ENCODE measurements at regions not wholly inside any gene's neighbourhood (a gene's known extent, or its start where the extent isn't known, plus 50 kb on each side); places are given as distances from the start of the nearest gene placed in this dataset.
"Not testable (repeated sequence)": the region's sequence is repeated elsewhere in the genome, so short reads cannot be mapped to it uniquely, and the experiment has no call there.

- no peak for DNase-seq (ENCODE audit: low spot score in 2 of 2)
- no peak for FAIRE-seq
Measured at GRCh38 chr7:83832009-83832408, 183.1 kb upstream of the SEMA3E start.

- no peak for FAIRE-seq
- no peak for DNase-seq (ENCODE audit: low spot score in 2 of 2)
Measured at GRCh38 chr7:83827036-83827435, 178.1 kb upstream of the SEMA3E start.

- no peak for FAIRE-seq
- no peak for DNase-seq (ENCODE audit: low spot score in 2 of 2)
Measured at GRCh38 chr7:83824214-83824613, 175.3 kb upstream of the SEMA3E start.

GRCh38 chr7:83821866-83822265 is 172.9 kb upstream of the SEMA3E start:
- no peak for FAIRE-seq
- DNase-seq (ENCODE audit: low spot score in 2 of 2), result no peak

DNA sequence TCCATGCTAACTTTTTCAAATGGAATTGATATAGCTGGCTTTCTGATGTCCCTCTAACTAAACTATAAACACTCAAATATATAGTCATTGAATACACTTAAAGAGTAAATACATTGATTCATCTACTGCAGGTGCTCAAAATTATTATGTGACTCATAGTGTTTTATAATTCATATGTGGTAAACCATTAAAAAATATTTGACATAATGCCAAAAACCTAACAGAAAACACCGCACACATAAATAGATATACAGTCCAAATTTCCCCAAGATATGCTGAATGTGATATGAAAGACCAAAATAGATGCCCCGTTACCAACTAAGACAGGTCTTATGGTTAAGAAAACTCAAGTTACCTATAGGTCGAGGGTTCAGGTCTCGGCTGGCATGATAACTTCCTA is 171.7 kb upstream of the SEMA3E start:
- no peak for DNase-seq (ENCODE audit: low spot score in 2 of 2)
- FAIRE-seq, result no peak

DNA sequence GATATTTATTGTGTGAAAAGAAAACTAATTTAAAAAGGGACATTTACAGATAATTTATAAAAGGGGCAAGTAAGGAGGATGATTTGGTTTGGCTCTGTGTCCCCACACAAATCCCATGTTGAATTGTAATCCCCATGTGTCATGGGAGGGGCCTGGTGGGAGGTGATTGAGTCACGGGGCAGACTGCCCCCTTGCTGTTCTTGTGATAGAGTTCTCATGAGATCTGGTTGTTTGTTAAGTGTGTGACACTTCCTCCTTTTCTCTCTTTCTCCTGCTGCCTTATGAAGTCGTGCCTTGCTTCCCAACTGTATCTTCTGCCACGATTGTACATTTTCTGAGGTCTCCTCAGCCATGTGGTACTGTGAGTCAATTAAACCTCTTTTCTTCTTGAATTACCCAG is 171.0 kb upstream of the SEMA3E start:
- DNase-seq (ENCODE audit: low spot score in 2 of 2) (no peak), FAIRE-seq (no peak)

GRCh38 chr7:83814480-83814879 is 165.5 kb upstream of the SEMA3E start:
- FAIRE-seq, result no peak
- no peak for DNase-seq (ENCODE audit: low spot score in 2 of 2)

GRCh38 chr7:83812563-83812962 is 163.6 kb upstream of the SEMA3E start:
- DNase-seq (ENCODE audit: low spot score in 2 of 2); FAIRE-seq: not testable (repeated sequence)

DNA sequence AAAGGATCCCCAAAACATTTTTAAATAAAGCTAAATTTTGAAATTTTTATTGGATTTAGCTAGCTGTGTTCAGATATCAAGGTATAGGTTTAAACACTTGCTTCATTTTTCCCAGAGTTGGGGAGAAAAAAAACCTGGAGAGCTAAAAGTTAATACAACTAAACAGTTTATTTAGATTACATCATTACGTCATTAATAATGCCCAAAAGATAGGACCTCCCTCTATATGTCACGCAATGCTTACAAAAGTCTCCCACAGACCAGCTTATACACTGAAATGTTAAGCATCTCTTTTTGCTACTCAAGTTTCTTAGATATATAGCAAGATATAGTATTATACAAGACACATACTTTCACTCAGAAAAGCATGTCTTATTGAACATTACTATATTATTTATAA is 160.0 kb upstream of the SEMA3E start:
- FAIRE-seq, result no peak
- DNase-seq (ENCODE audit: low spot score in 2 of 2), result no peak

GRCh38 chr7:83807774-83808173 is 158.8 kb upstream of the SEMA3E start:
- DNase-seq (ENCODE audit: low spot score in 2 of 2), result no peak
- FAIRE-seq, result no peak

DNA sequence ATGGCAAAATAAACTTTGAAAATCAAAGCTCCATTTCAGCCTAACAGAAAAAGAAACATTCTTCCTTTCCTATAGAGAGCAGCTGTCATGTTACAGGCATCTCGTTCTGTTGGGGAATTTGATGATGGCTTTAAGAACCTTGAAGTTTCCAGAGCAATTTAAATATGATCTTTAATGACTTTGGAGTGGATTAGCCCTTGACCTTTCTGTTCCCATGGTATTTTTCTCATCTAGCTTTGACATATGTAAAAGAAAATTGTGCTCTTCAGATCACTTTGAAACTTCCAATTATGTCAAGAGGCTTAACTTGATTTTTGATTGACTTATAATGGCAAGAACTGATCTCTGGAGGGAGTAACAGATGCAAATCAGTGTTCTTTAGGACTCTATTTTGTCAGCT is 157.6 kb upstream of the SEMA3E start:
- no peak for DNase-seq (ENCODE audit: low spot score in 2 of 2)
- FAIRE-seq, result no peak

- FAIRE-seq (no peak), DNase-seq (ENCODE audit: low spot score in 2 of 2) (no peak)
Measured at GRCh38 chr7:83799333-83799732, 150.4 kb upstream of the SEMA3E start.

DNA sequence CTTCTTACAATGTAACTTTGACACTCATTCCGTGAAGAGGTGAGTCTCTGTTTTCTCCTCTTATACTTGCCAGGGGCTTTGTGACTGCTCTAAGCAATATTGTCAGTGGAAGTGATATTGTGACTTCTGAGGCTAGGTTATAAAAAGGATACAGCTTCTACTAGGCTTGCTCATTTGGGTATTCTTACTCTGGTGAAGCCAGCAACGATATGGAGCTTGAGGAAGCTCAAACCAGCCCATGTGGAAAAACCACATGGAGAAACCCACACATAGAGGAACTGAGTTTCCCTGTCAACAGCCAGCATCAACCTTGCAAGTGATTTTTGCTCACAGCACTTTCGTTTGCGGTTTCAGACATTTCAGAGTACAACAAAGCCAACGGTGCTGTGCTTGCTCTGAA is 149.6 kb upstream of the SEMA3E start:
- no peak for FAIRE-seq
- no peak for DNase-seq (ENCODE audit: low spot score in 2 of 2)

DNA sequence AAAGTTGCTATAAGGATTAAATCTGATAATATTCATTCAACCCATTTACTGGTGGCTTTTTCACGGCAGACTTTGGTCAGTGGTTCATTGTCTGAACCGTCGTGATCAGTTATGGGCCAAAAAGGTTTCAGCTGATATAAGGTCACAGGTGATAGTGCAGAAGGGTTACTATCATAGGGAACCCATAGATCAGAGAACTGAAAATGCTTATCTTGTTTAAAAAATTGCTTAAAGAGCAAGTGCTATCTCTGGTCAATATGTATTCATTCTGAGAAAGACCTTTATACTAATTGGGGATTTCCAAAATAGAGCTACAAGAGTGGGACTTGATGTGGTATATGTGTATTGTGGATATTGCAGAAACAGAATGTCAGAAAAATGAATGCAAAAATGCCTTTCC is 147.8 kb upstream of the SEMA3E start:
- FAIRE-seq (no peak), DNase-seq (ENCODE audit: low spot score in 2 of 2) (no peak)

DNA sequence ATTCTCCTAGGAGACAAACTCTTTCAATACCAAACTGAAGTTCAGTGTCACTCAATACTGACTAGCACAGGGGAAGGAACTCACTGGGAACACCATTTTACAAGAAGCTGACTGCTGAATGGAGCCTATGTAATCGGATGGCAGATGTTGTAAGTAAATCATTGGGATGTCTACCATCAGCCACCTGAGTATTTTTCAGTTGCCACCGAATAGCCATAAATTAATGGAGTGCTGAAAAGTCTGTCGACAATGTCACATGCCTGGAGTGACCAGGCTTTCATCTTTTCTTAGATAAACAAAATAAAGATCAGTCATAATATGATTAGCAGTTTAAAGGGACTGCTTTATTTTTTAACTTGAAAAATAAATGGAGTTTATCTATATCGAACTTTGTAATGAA is 145.9 kb upstream of the SEMA3E start:
- no peak for FAIRE-seq

DNA sequence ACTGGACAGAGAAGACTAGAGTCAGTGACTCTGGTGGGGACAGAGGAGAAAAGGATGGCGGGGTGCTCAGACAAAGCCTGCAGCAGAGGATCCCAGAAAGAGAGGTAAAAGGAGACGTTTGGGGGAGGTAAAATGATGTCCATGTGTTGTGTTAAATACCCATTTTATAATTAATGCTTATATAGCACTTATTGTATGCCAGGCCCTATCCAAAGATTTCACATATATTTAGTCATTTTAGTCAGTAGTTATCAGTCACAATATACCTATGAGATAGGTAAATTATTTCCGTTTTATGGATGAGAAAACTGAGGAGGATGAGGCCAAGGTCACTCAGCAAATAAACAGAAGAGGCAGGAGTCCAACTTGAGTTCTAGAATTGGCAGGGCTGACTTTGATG is 144.6 kb upstream of the SEMA3E start:
- DNase-seq (ENCODE audit: low spot score in 2 of 2) (no peak), FAIRE-seq (no peak)

More for the DNA sequence above, 145.9 kb upstream of the SEMA3E start:
- DNase-seq (ENCODE audit: low spot score in 2 of 2), result no peak

DNA sequence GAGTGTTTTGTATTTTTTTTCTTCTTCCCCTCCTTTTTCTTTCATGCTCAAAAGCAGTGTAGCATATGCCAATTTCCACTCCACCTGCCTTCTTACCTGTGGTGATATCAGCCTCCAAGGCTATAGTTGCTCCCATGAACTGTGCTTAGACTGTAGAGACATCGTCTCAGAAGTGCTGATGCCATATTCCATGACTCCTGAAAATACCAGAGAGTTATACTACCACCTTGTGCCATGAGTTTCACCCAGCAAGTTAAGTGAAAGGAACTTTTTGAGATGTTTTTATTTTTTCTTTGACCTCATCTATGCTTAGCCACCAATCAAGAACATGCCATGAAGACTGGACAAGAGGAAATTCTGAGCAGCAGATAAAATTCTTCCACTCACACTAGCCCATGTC is 142.8 kb upstream of the SEMA3E start:
- DNase-seq (ENCODE audit: low spot score in 2 of 2) (no peak), FAIRE-seq (no peak)

GRCh38 chr7:83786858-83787257 is 137.9 kb upstream of the SEMA3E start:
- FAIRE-seq, result no peak
- no peak for DNase-seq (ENCODE audit: low spot score in 2 of 2)

DNA sequence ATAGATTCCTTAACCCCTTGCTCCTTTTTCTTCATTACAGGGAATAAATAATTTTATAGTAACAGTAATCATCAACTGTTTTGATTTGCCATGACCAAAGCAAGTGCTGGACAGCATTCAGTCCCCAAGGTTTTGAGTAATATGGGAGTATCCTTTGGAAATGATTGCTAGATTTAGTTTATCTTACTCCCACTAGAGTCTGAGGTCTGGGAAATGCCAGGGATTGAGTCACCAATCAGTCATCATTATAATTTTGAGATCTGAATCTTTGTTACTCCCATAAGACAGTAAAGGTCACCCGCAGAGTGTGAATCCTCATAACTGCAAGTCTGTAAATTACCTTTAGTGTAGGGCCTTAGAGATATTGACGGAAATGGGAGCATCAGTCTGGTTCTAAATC is 133.7 kb upstream of the SEMA3E start:
- FAIRE-seq, result no peak
- DNase-seq (ENCODE audit: low spot score in 2 of 2), result no peak

DNA sequence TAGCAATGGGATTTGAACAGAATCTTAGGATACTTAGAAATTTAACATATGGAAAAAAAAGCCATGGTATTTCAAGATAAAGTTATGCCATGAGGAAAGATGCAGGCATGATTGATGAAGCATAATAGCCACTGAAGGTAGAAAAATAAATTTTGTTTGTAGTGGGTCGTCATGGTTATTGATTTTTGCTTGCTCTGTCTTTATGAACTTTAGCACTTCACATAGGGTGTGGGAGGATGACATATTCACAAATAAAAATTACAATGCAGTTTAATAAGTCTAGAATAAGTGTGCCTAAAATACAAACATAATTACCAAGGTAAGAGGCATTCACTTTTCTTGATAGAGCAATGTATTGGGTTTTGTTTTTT is 129.1 kb upstream of the SEMA3E start:
- FAIRE-seq, result no peak
- no peak for DNase-seq (ENCODE audit: low spot score in 2 of 2)

DNA sequence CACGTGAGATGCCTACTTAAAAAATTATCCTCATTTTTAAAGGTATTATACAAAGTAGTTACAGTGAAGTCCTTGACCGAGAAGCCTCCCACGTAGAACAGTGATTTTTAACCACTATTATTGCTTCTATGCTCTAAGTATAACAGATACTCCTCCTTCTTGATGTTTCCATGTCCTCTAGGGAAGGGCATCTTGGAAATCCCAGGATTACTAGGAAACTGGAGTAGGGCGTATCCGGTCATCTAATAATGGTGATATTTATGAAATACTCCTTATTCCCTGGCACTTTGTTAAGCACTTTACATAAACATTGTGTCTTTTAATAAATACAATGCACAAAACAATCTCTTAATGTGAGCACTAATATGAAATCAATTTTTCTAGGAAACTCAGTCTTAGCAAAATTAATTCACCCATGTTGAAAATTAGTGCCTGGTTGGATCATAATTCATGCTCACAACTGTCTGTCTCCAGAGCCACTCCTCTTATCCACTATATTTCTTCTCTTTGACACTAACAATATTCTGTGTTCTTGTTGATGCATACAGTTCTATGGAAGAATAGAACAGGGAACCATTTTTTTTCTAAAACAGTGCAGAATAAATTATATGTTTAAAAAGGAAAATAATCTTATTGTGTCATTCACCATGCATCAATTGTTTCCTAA is 128.6 kb upstream of the SEMA3E start:
- FAIRE-seq (no peak), DNase-seq (ENCODE audit: low spot score in 2 of 2) (no peak)

DNA sequence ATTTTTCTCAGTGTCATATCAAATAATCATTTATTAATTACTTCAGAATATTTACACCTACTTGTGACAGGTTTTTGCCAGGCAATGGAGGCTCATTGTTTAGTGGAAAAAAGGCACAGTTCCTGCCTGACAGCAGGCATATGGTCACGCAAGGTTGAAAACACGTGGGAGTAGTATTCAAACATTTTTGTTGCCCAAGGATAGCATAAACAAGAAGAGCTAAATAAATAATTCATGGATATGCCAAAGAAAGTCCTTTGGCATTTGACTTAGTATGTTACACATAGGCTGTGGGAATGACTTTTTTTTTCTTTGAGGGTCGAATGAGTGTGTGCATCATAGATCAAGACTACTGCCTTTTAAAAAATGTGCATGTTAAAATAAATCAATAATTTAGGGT is 120.5 kb upstream of the SEMA3E start:
- no peak for FAIRE-seq
- no peak for DNase-seq (ENCODE audit: low spot score in 2 of 2)

GRCh38 chr7:83751217-83751616 is 102.3 kb upstream of the SEMA3E start:
- FAIRE-seq (no peak), DNase-seq (ENCODE audit: low spot score in 2 of 2) (no peak)

Data from frontal cortex (tissue), 3 donors.